Aorta (tissue), 5 donors: ENCODE measurements at regions not wholly inside any gene's neighbourhood (a gene's known extent, or its start where the extent isn't known, plus 50 kb on each side); places are given as distances from the start of the nearest gene placed in this dataset.
"Not testable (repeated sequence)": the region's sequence is repeated elsewhere in the genome, so short reads cannot be mapped to it uniquely, and the experiment has no call there.

Experiments used
- ATAC-seq: fragments of 200-7000 bp; cut with Tn5 transposase; one replicate; pipeline ENCODE4 v1.9.1; 2022; ENCODE audit warnings: moderate library complexity; ENCODE audit not compliant: low FRiP score
- DNase-seq, 2 donors: peaks; one replicate each; pipeline ENCODE4 v3.0.0-alpha.2; 2020
- H3K27ac ChIP-seq, 2 donors: one replicate each; pipeline ENCODE4 v1.5.1; 2013; ENCODE audit warnings: low read length in 2 of 2, mild to moderate bottlenecking in 2 of 2, moderate library complexity in 2 of 2, control low read depth in 1 of 2, inconsistent platforms in 1 of 2, low read depth in 1 of 2
- H3K27me3 ChIP-seq, 2 donors: one replicate each; pipeline ENCODE4 v1.6.1; 2013; ENCODE audit warnings: control low read depth in 1 of 2, low read length in 1 of 2, mild to moderate bottlenecking in 1 of 2, moderate library complexity in 1 of 2; ENCODE audit not compliant: insufficient read depth in 2 of 2, control insufficient read depth in 1 of 2
- H3K36me3 ChIP-seq, 2 donors: one replicate each; pipeline ENCODE4 v1.6.1; 2013; ENCODE audit warnings: control low read depth in 1 of 2, low read length in 1 of 2, mild to moderate bottlenecking in 1 of 2; ENCODE audit not compliant: insufficient read depth in 2 of 2, control insufficient read depth in 1 of 2
- H3K4me1 ChIP-seq, 2 donors: one replicate each; pipeline ENCODE4 v1.6.1; 2013; ENCODE audit warnings: low read length in 2 of 2, control low read depth in 1 of 2, mild to moderate bottlenecking in 1 of 2, moderate library complexity in 1 of 2; ENCODE audit not compliant: insufficient read depth in 2 of 2, control insufficient read depth in 1 of 2
- H3K4me3 ChIP-seq, 2 donors: one replicate each; pipeline ENCODE4 v1.5.1; 2013; ENCODE audit warnings: low read length in 2 of 2, control low read depth in 1 of 2, mild to moderate bottlenecking in 1 of 2
- H3K9me3 ChIP-seq: one replicate; pipeline ENCODE4 v1.6.1; 2013; ENCODE audit warnings: mild to moderate bottlenecking, low read length; ENCODE audit not compliant: control insufficient read depth
- WGBS, 2 donors: extraction: QIAGEN DNeasy Blood & Tissue Kit; methylation state at CpG; one replicate each; pipeline ENCODE4 v1.1.7; 2013; 5-methylcytosine and 5-hydroxymethylcytosine counted together
- intact Hi-C, 2 donors: fragments of 100-400 bp; cut with DNase I; formaldehyde crosslinking; loops; one replicate each; pipeline versions ENCODE4 v1.14.2 to v1.15.0; 2022
- donor health status: healthy with polysubstance abuse.
- donor health status: Bipolar disorder and iron deficiency.
- donor health status: DM: no; HTN: no; CAD: no.
- donor health status: DM: no; HTN: no; CAD: no.
- donor health status: DM: yes; HTN: yes; CAD: no.

GRCh38 chr16:85227946-85228862 lies 115.9 kb upstream of the CIBAR2 start:
- intact Hi-C loops, result loop anchor here in 1 of 2 donors (5.0 kb wide), 1 partner anchor 56 kb away; no protein-coding TSS in a partner anchor
- peak; percentile 72 to 85 for DNase-seq
- peaks cover 0 to 2% of the 10 kb centered on the region in 2 donors for H3K4me1 ChIP-seq

GRCh38 chr16:85228970-85229430 lies 116.7 kb upstream of the CIBAR2 start:
- ATAC-seq (no peak), DNase-seq (no peak)
- 87 to 92% methylated on average over 13 to 24 of the region's 24 CpGs for WGBS, 2 donors
- no peak overlapping the region for H3K4me3 ChIP-seq
- intact Hi-C loops, result loop anchor here in 1 of 2 donors (5.0 kb wide), 1 partner anchor 57 kb away; no protein-coding TSS in a partner anchor
- H3K27me3 ChIP-seq, result no peaks in the 10 kb centered on the region
- H3K36me3 ChIP-seq, result no peaks in the 10 kb centered on the region
- no peak overlapping the region for H3K27ac ChIP-seq
- no peaks in the 10 kb centered on the region for H3K9me3 ChIP-seq
- peaks cover 0 to 2% of the 10 kb centered on the region in 2 donors for H3K4me1 ChIP-seq

More at GRCh38 chr16:85227946-85228862, 115.9 kb upstream of the CIBAR2 start:
- WGBS, 2 donors, result 46 to 48% methylated on average over 26 of the region's 26 CpGs
- peak; percentile 48 for ATAC-seq
- no peaks in the 10 kb centered on the region for H3K36me3 ChIP-seq
- H3K27ac ChIP-seq, result no peak overlapping the region
- H3K4me3 ChIP-seq, result no peak overlapping the region
- no peaks in the 10 kb centered on the region for H3K27me3 ChIP-seq
- H3K9me3 ChIP-seq, result no peaks in the 10 kb centered on the region

- Histone ChIP-seq H3K9me3 (no peaks in the 10 kb centered on the region), H3K4me3 (no peak overlapping the region), H3K36me3 (no peaks in the 10 kb centered on the region), H3K27ac (no peak overlapping the region), H3K27me3 (no peaks in the 10 kb centered on the region), H3K4me1 (peaks cover 0 to 2% of the 10 kb centered on the region in 2 donors)
- WGBS, 2 donors, result 80% methylated on average over 8 of the region's 8 CpGs
- DNase-seq, result no peak
- ATAC-seq, result no peak
- intact Hi-C loops, result loop anchor here in 1 of 2 donors (5.0 kb wide), 1 partner anchor 58 kb away; no protein-coding TSS in a partner anchor
Observed at GRCh38 chr16:85229869-85230462, 117.7 kb upstream of the CIBAR2 start.

- DNase-seq, H3K27me3 ChIP-seq, H3K9me3 ChIP-seq, ATAC-seq, H3K36me3 ChIP-seq, H3K4me1 ChIP-seq, H3K27ac ChIP-seq, H3K4me3 ChIP-seq, intact Hi-C loops: not testable (repeated sequence)
- 96 to 97% methylated on average over 6 of the region's 6 CpGs for WGBS, 2 donors
Observed at GRCh38 chr16:85230764-85231383, 118.6 kb upstream of the CIBAR2 start.

- H3K36me3 ChIP-seq, result no peaks in the 10 kb centered on the region
- intact Hi-C loops, result no loop called here
- no peaks in the 10 kb centered on the region for H3K9me3 ChIP-seq
- H3K4me3 ChIP-seq, result no peak overlapping the region
- no peak for DNase-seq
- peaks cover 0 to 2% of the 10 kb centered on the region in 2 donors for H3K4me1 ChIP-seq
- no peak for ATAC-seq
- 22 to 26% methylated on average over 8 of the region's 8 CpGs for WGBS, 2 donors
- H3K27ac ChIP-seq, result no peak overlapping the region
- no peaks in the 10 kb centered on the region for H3K27me3 ChIP-seq
Observed at GRCh38 chr16:85231959-85232358, 119.7 kb upstream of the CIBAR2 start.

- Histone ChIP-seq H3K27me3 (no peaks in the 10 kb centered on the region), H3K36me3 (no peaks in the 10 kb centered on the region), H3K27ac (peak overlapping the region in 1 of 2 donors; percentile 5), H3K9me3 (no peaks in the 10 kb centered on the region), H3K4me1 (peaks cover 0 to 2% of the 10 kb centered on the region in 2 donors), H3K4me3 (no peak overlapping the region)
- 83 to 87% methylated on average over 13 of the region's 13 CpGs for WGBS, 2 donors
- ATAC-seq (no peak), DNase-seq (no peak)
- intact Hi-C loops, result no loop called here
Observed at GRCh38 chr16:85232369-85233142, 120.3 kb upstream of the CIBAR2 start.

GRCh38 chr16:85233516-85233915 lies 121.2 kb upstream of the CIBAR2 start:
- no peak for DNase-seq
- intact Hi-C loops, result no loop called here
- Histone ChIP-seq H3K4me1 (no peaks in the 10 kb centered on the region), H3K36me3 (no peaks in the 10 kb centered on the region), H3K9me3 (no peaks in the 10 kb centered on the region), H3K4me3 (no peak overlapping the region), H3K27ac (no peak overlapping the region), H3K27me3 (no peaks in the 10 kb centered on the region)
- no peak for ATAC-seq
- 89 to 93% methylated on average over 6 of the region's 6 CpGs for WGBS, 2 donors
